ENCODE measurements at regions not wholly inside any gene's neighbourhood (a gene's known extent, or its start where the extent isn't known, plus 50 kb on each side); places are given as distances from the start of the nearest gene placed in this dataset.

- TF ChIP-seq CTCF (IDR thresholded peaks at IDR 0.05) (no peak), POLR2AphosphoS5 (IDR thresholded peaks at IDR 0.05; ENCODE audit: insufficient read depth in 1 of 2, low read depth in 1 of 2) (no peak)
Observed at GRCh38 chr3:24832891-24833290, 338.2 kb upstream of the THRB start.
